GM21786 (cell line): ENCODE measurements at regions not wholly inside any gene's neighbourhood (a gene's known extent, or its start where the extent isn't known, plus 50 kb on each side); places are given as distances from the start of the nearest gene placed in this dataset.

Experiments
- ATAC-seq: cut with Tn5 transposase; IDR thresholded peaks from one replicate; pipeline ENCODE4 v1.9.1; 2021; ENCODE audit not compliant: unreplicated experiment

GRCh38 chr9:78595200-78595945 lies 298.4 kb downstream of the PSAT1 start:
- no peak for ATAC-seq

GRCh38 chr9:78596346-78596745 lies 299.4 kb downstream of the PSAT1 start:
- no peak for ATAC-seq

- ATAC-seq: no peak
These were observed 301.2 kb downstream of the PSAT1 start for GRCh38 chr9:78598120-78598519.

- no peak for ATAC-seq
These were observed 303.0 kb downstream of the PSAT1 start for GRCh38 chr9:78599926-78600325.

- no peak for ATAC-seq
These were observed 305.1 kb downstream of the PSAT1 start for GRCh38 chr9:78601957-78602565.

- no peak for ATAC-seq
These were observed 308.4 kb downstream of the PSAT1 start for GRCh38 chr9:78605041-78606000.

GRCh38 chr9:78606001-78606379 lies 309.1 kb downstream of the PSAT1 start:
- no peak for ATAC-seq

GRCh38 chr9:78607853-78608252 lies 310.9 kb downstream of the PSAT1 start:
- no peak for ATAC-seq

GRCh38 chr9:78609450-78609849 lies 312.5 kb downstream of the PSAT1 start:
- ATAC-seq: no peak

GRCh38 chr9:78612091-78612490 lies 315.2 kb downstream of the PSAT1 start:
- no peak for ATAC-seq

- ATAC-seq: no peak
These were observed 316.1 kb downstream of the PSAT1 start for GRCh38 chr9:78613006-78613405.

GRCh38 chr9:78614892-78615291 lies 318.0 kb downstream of the PSAT1 start:
- ATAC-seq: no peak

GRCh38 chr9:78615372-78615771 lies 318.4 kb downstream of the PSAT1 start:
- no peak for ATAC-seq

- ATAC-seq: no peak
These were observed 321.8 kb downstream of the PSAT1 start for GRCh38 chr9:78618735-78619134.

- no peak for ATAC-seq
These were observed 323.4 kb downstream of the PSAT1 start for GRCh38 chr9:78620303-78620702.

GRCh38 chr9:78620764-78621163 lies 323.8 kb downstream of the PSAT1 start:
- ATAC-seq: no peak

- ATAC-seq: no peak
These were observed 325.2 kb downstream of the PSAT1 start for GRCh38 chr9:78622126-78622525.

- no peak for ATAC-seq
These were observed 330.0 kb downstream of the PSAT1 start for GRCh38 chr9:78626971-78627370.

GRCh38 chr9:78630966-78631365 lies 334.0 kb downstream of the PSAT1 start:
- ATAC-seq: no peak

GRCh38 chr9:78640728-78641127 lies 343.8 kb downstream of the PSAT1 start:
- ATAC-seq: no peak

GRCh38 chr9:78644359-78644758 lies 347.4 kb downstream of the PSAT1 start:
- no peak for ATAC-seq

GRCh38 chr9:78654324-78654723 lies 357.4 kb downstream of the PSAT1 start:
- no peak for ATAC-seq
